Testis (tissue), 2 donors: ENCODE measurements at regions not wholly inside any gene's neighbourhood (a gene's known extent, or its start where the extent isn't known, plus 50 kb on each side); places are given as distances from the start of the nearest gene placed in this dataset.

ENCODE experiments used
- DNase-seq: peaks from one replicate; pipeline ENCODE4 v3.0.0-alpha.2; 2019
- H3K27ac ChIP-seq, 2 donors: fragments of 200-600 bp; sonication (generic); one replicate each; pipeline ENCODE4 v1.5.1; 2019
- H3K27me3 ChIP-seq: fragments of 200-600 bp; sonication (generic); one replicate; pipeline ENCODE4 v1.5.1; 2019
- H3K36me3 ChIP-seq: fragments of 200-600 bp; sonication (generic); one replicate; pipeline ENCODE4 v1.5.1; 2017; ENCODE audit warnings: low read depth; ENCODE audit errors: missing control alignments
- H3K4me1 ChIP-seq: fragments of 200-600 bp; sonication (generic); one replicate; pipeline ENCODE4 v1.5.1; 2019
- H3K4me3 ChIP-seq, 2 donors: fragments of 200-600 bp; sonication (generic); one replicate each; pipeline ENCODE4 v1.5.1; 2017 to 2019
- H3K9me3 ChIP-seq: fragments of 200-600 bp; sonication (generic); one replicate; pipeline ENCODE4 v1.5.1; 2017
- CTCF ChIP-seq, 3 experiments: fragments of 450-650 bp in 2 of 3; fragments of 200-600 bp in 1 of 3; sonication (generic) in 1 of 3; IDR thresholded peaks; one replicate each; pipeline ENCODE4 v1.5.1; 2016 to 2019; ENCODE audit warnings: antibody characterized with exemption in 3 of 3, mild to moderate bottlenecking in 2 of 3, moderate library complexity in 1 of 3
- POLR2A ChIP-seq: fragments of 450-650 bp; IDR thresholded peaks from one replicate; pipeline ENCODE4 v1.6.1; 2017; ENCODE audit warnings: antibody characterized with exemption, mild to moderate bottlenecking, moderate library complexity
- WGBS, 2 donors: methylation state at CpG; one replicate each; pipeline ENCODE4 v1.1.5; 2018; 5-methylcytosine and 5-hydroxymethylcytosine counted together
- intact Hi-C: fragments of 100-400 bp; cut with DNase I; formaldehyde crosslinking; loops from one replicate; pipeline ENCODE4 v1.15.1; 2023; ENCODE audit warnings: low total_unique reads

- H3K27ac ChIP-seq, result no peak overlapping the region
- no peak overlapping the region for H3K4me3 ChIP-seq
- H3K27me3 ChIP-seq, result no peaks in the 10 kb centered on the region
- TF ChIP-seq CTCF (IDR thresholded peaks at IDR 0.05) (no peak), POLR2A (no peak)
- 86 to 100% methylated on average over 2 to 3 of the region's 3 CpGs for WGBS, 2 donors
- no peaks in the 10 kb centered on the region for H3K36me3 ChIP-seq
- intact Hi-C loops, result no loop called here
- H3K4me1 ChIP-seq, result no peaks in the 10 kb centered on the region
- DNase-seq, result no peak
- H3K9me3 ChIP-seq, result no peaks in the 10 kb centered on the region
Measured at GRCh38 chr1:30417701-30418046, 305.7 kb downstream of the MATN1 start.

GRCh38 chr1:30417001-30417700, 306.2 kb downstream of the MATN1 start:
- no peaks in the 10 kb centered on the region for H3K9me3 ChIP-seq
- 89 to 96% methylated on average over 11 of the region's 11 CpGs for WGBS, 2 donors
- intact Hi-C loops, result no loop called here
- H3K4me3 ChIP-seq, result no peak overlapping the region
- H3K27me3 ChIP-seq, result no peaks in the 10 kb centered on the region
- no peak for TF ChIP-seq CTCF (IDR thresholded peaks at IDR 0.05)
- no peak overlapping the region for H3K27ac ChIP-seq
- no peak for DNase-seq
- H3K4me1 ChIP-seq, result no peaks in the 10 kb centered on the region
- no peaks in the 10 kb centered on the region for H3K36me3 ChIP-seq

GRCh38 chr1:30416221-30416820, 307.1 kb downstream of the MATN1 start:
- Histone ChIP-seq H3K27me3 (no peaks in the 10 kb centered on the region), H3K36me3 (no peaks in the 10 kb centered on the region), H3K4me3 (no peak overlapping the region), H3K27ac (no peak overlapping the region), H3K4me1 (no peaks in the 10 kb centered on the region), H3K9me3 (no peaks in the 10 kb centered on the region)
- TF ChIP-seq CTCF (IDR thresholded peaks at IDR 0.05) (no peak), POLR2A (no peak)
- intact Hi-C loops, result no loop called here
- WGBS, 2 donors, result 84 to 85% methylated on average over 6 of the region's 6 CpGs
- no peak for DNase-seq

GRCh38 chr1:30415171-30415940, 308.0 kb downstream of the MATN1 start:
- intact Hi-C loops, result no loop called here
- no peaks in the 10 kb centered on the region for H3K9me3 ChIP-seq
- H3K27me3 ChIP-seq, result no peaks in the 10 kb centered on the region
- H3K4me3 ChIP-seq, result no peak overlapping the region
- 96 to 100% methylated on average over 2 to 7 of the region's 7 CpGs for WGBS, 2 donors
- H3K27ac ChIP-seq, result no peak overlapping the region
- TF ChIP-seq CTCF (IDR thresholded peaks at IDR 0.05), result no peak
- no peak for TF ChIP-seq POLR2A
- no peak for DNase-seq
- H3K4me1 ChIP-seq, result no peaks in the 10 kb centered on the region
- H3K36me3 ChIP-seq, result no peaks in the 10 kb centered on the region
